ENCODE measurements at regions not wholly inside any gene's neighbourhood (a gene's known extent, or its start where the extent isn't known, plus 50 kb on each side); places are given as distances from the start of the nearest gene placed in this dataset.
"Not testable (repeated sequence)": the region's sequence is repeated elsewhere in the genome, so short reads cannot be mapped to it uniquely, and the experiment has no call there.

GRCh38 chr2:129559101-129559500 lies 420.4 kb upstream of the RAB6C start:
- WGBS, 2 donors, result 77 to 78% methylated on average over 3 to 8 of the region's 8 CpGs
- no peak for DNase-seq (ENCODE audit: low spot score in 2 of 2)
- no peaks in the 10 kb centered on the region for H3K9me3 ChIP-seq
- no peaks in the 10 kb centered on the region for H3K27me3 ChIP-seq
- H3K27ac ChIP-seq, result no peak overlapping the region
- H3K36me3 ChIP-seq, result no peaks in the 10 kb centered on the region
- no peak overlapping the region for H3K4me3 ChIP-seq
- TF ChIP-seq POLR2A (IDR thresholded peaks at IDR 0.05) (no peak), EP300 (IDR thresholded peaks at IDR 0.05) (no peak)
- TF ChIP-seq, protein P1, sequence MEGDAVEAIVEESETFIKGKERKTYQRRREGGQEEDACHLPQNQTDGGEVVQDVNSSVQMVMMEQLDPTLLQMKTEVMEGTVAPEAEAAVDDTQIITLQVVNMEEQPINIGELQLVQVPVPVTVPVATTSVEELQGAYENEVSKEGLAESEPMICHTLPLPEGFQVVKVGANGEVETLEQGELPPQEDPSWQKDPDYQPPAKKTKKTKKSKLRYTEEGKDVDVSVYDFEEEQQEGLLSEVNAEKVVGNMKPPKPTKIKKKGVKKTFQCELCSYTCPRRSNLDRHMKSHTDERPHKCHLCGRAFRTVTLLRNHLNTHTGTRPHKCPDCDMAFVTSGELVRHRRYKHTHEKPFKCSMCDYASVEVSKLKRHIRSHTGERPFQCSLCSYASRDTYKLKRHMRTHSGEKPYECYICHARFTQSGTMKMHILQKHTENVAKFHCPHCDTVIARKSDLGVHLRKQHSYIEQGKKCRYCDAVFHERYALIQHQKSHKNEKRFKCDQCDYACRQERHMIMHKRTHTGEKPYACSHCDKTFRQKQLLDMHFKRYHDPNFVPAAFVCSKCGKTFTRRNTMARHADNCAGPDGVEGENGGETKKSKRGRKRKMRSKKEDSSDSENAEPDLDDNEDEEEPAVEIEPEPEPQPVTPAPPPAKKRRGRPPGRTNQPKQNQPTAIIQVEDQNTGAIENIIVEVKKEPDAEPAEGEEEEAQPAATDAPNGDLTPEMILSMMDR (IDR thresholded peaks at IDR 0.05), result no peak
- no peaks in the 10 kb centered on the region for H3K4me1 ChIP-seq

GRCh38 chr2:129565551-129566109 lies 413.8 kb upstream of the RAB6C start:
- Histone ChIP-seq H3K27me3 (no peaks in the 10 kb centered on the region), H3K4me3 (no peak overlapping the region), H3K9me3 (peaks cover 0 to 13% (median 0%) of the 10 kb centered on the region in 4 donors), H3K4me1 (no peaks in the 10 kb centered on the region), H3K36me3 (no peaks in the 10 kb centered on the region), H3K27ac (no peak overlapping the region)
- TF ChIP-seq, protein P1 (IDR thresholded peaks at IDR 0.05), result no peak
- TF ChIP-seq POLR2A (IDR thresholded peaks at IDR 0.05), result no peak
- no peak for TF ChIP-seq EP300 (IDR thresholded peaks at IDR 0.05)
- DNase-seq (ENCODE audit: low spot score in 2 of 2), result no peak
- 48 to 52% methylated on average over 5 of the region's 5 CpGs for WGBS, 2 donors

- 95 to 96% methylated on average over 2 of the region's 2 CpGs for WGBS, 2 donors
- peaks cover 0 to 46% (median 3%) of the 10 kb centered on the region in 4 donors for H3K9me3 ChIP-seq
- not testable (repeated sequence) for H3K4me1 ChIP-seq; DNase-seq (ENCODE audit: low spot score in 2 of 2); H3K27me3 ChIP-seq; H3K36me3 ChIP-seq; H3K27ac ChIP-seq; H3K4me3 ChIP-seq
Observed at GRCh38 chr2:129570812-129571211, 408.7 kb upstream of the RAB6C start.

- Histone ChIP-seq H3K9me3 (peaks cover 0 to 35% (median 3%) of the 10 kb centered on the region in 4 donors), H3K27me3 (no peaks in the 10 kb centered on the region), H3K36me3 (no peaks in the 10 kb centered on the region), H3K4me3 (no peak overlapping the region), H3K4me1 (no peaks in the 10 kb centered on the region), H3K27ac (no peak overlapping the region)
- 82 to 83% methylated on average over 2 of the region's 2 CpGs for WGBS, 2 donors
- no peak for DNase-seq (ENCODE audit: low spot score in 2 of 2)
- TF ChIP-seq POLR2A (IDR thresholded peaks at IDR 0.05), result no peak
- TF ChIP-seq, protein P1 (IDR thresholded peaks at IDR 0.05), result no peak
- no peak for TF ChIP-seq EP300 (IDR thresholded peaks at IDR 0.05)
Observed at GRCh38 chr2:129575431-129575830, 404.0 kb upstream of the RAB6C start.

DNA sequence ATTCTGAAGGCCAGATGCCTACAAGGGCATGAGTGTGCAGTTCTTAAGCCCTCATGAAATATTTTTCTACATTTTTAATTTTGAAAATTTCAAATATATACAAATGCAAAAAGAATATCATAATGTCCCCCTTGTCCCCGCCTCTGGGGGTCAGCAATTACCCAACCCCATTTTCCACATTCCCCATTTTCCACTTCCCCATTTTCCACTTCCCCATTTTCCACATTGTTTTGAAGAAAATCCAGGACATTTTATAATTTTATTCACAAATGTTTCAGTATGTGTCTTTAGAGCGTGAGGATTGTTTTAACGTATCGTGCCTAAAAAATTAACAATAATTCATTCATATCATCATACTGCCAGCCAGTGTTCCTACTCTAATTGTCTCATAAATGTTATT lies 403.6 kb upstream of the RAB6C start:
- peaks cover 0 to 35% (median 3%) of the 10 kb centered on the region in 4 donors for H3K9me3 ChIP-seq
- WGBS, 2 donors, result 66 to 82% methylated on average over 4 of the region's 4 CpGs
- no peak overlapping the region for H3K4me3 ChIP-seq
- TF ChIP-seq POLR2A (IDR thresholded peaks at IDR 0.05), result no peak
- TF ChIP-seq, protein P1 (IDR thresholded peaks at IDR 0.05), result no peak
- TF ChIP-seq EP300 (IDR thresholded peaks at IDR 0.05), result no peak
- no peaks in the 10 kb centered on the region for H3K36me3 ChIP-seq
- H3K4me1 ChIP-seq, result no peaks in the 10 kb centered on the region
- no peak overlapping the region for H3K27ac ChIP-seq
- H3K27me3 ChIP-seq, result no peaks in the 10 kb centered on the region
- DNase-seq (ENCODE audit: low spot score in 2 of 2), result no peak

DNA sequence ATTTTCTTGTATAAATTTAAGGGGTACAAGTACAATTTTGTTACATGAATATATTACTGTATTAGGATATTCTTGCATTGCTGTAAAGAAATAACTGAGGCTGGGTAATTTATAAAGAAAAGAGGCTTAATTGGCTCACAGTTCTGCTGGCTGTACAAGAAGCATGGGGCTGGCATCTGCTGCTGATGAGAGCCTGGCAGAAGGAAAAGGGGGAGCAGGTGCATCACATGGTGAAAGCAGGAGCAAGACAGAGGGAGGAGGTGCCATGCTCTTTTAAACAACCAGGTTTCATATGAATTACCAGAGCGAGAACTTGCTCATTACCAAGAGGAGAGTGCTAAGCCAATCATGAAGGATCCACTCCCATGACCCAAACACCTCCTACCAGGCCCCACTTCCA lies 399.5 kb upstream of the RAB6C start:
- H3K9me3 ChIP-seq, result peaks cover 0 to 22% (median 0%) of the 10 kb centered on the region in 4 donors
- no peaks in the 10 kb centered on the region for H3K27me3 ChIP-seq
- H3K4me1 ChIP-seq, result no peaks in the 10 kb centered on the region
- no peak for TF ChIP-seq EP300 (IDR thresholded peaks at IDR 0.05)
- TF ChIP-seq, protein P1 (IDR thresholded peaks at IDR 0.05), result no peak
- no peak for TF ChIP-seq POLR2A (IDR thresholded peaks at IDR 0.05)
- WGBS, 2 donors, result 86 to 96% methylated on average over 1 of the region's 1 CpG
- H3K36me3 ChIP-seq, result no peaks in the 10 kb centered on the region
- no peak overlapping the region for H3K4me3 ChIP-seq
- no peak overlapping the region for H3K27ac ChIP-seq
- no peak for DNase-seq (ENCODE audit: low spot score in 2 of 2)
